NCI-H2171 (cell line): ENCODE measurements at regions not wholly inside any gene's neighbourhood (a gene's known extent, or its start where the extent isn't known, plus 50 kb on each side); places are given as distances from the start of the nearest gene placed in this dataset.

Experiments
- DNase-seq: peaks from one replicate; lab custom pipeline; 2025; lab: John Stamatoyannopoulos, UW

DNA sequence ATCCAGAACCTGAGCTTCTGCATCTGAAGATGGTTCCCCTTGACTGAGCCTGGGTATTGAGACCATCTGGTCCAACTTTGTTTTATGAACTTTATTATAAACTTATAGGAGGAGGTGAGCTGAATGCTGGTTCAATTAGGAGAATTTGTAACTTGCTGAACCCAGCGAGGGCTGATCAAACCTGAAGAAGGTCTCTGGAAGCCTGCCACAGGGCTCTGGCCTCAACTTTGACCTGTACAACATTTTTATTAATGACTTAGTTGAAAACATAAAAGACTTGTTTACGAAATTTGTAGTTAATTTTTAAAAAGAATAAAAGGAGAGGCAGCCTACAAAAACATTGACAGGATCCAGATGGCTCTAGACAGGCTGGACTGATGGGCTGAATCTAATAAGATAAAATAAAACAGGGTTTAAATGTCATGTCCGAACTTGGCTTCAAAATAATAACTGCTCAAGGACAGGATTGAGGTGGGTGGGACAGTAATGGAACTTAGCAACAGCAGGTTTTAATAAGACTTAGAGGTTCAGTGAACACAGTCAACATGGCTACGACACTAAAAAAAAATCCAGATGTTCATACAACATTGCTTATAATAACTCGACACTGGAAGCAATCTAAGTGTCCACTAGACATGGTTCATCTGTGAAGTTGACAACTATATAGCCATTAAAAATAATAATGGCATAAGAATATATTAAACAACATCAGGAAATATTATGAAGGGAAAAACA, 53.4 kb upstream of the GJB5 start:
- no peak for DNase-seq
